ENCODE measurements at regions not wholly inside any gene's neighbourhood (a gene's known extent, or its start where the extent isn't known, plus 50 kb on each side); places are given as distances from the start of the nearest gene placed in this dataset.

DNA sequence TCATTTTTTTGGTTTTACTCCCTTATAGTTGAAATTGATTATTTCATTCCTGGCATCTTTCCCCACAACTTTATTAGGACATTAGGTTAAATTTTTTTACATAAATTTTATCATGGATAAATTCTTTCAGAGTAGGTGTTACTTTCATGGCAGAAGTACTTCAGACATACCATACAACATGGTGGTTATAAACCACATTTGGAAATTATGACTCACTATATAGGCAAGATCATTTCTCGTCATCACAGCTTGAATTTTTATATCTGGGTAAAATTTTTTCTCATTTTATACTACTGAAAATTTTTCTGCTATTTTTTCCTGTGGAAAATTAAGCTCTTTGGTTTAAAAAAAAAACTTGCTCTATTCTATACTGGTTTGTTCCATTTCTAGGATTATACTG, 111.9 kb upstream of the COL5A2 start:
- TF ChIP-seq, protein P1, sequence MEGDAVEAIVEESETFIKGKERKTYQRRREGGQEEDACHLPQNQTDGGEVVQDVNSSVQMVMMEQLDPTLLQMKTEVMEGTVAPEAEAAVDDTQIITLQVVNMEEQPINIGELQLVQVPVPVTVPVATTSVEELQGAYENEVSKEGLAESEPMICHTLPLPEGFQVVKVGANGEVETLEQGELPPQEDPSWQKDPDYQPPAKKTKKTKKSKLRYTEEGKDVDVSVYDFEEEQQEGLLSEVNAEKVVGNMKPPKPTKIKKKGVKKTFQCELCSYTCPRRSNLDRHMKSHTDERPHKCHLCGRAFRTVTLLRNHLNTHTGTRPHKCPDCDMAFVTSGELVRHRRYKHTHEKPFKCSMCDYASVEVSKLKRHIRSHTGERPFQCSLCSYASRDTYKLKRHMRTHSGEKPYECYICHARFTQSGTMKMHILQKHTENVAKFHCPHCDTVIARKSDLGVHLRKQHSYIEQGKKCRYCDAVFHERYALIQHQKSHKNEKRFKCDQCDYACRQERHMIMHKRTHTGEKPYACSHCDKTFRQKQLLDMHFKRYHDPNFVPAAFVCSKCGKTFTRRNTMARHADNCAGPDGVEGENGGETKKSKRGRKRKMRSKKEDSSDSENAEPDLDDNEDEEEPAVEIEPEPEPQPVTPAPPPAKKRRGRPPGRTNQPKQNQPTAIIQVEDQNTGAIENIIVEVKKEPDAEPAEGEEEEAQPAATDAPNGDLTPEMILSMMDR (IDR thresholded peaks at IDR 0.05; ENCODE audit: control insufficient read depth, insufficient read depth, low read depth, low read length, missing control alignments), result no peak
- DNase-seq (ENCODE audit: low read depth), result no peak
- no peak overlapping the region for H3K4me3 ChIP-seq (ENCODE audit: control insufficient read depth, low read depth, low read length)

DNA sequence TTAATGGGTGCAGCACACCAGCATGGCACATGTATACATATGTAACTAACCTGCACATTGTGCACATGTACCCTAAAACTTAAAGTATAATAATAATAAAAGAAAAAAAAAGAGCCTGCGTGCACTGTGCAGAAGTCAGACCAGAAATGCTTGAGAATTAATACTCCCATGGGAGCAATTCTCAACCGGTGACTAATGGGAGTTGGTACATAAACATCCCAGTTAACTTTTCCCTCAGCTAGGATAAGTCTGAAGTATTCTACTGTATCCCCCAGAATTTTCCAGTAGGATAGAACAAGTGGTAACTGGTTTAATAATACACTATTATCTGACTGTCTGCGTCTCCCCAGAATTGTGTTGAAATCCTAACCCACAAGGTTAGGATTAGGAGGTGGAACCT, 113.6 kb upstream of the COL5A2 start:
- no peak overlapping the region for H3K4me3 ChIP-seq (ENCODE audit: control insufficient read depth, low read depth, low read length)
- TF ChIP-seq, protein P1 (IDR thresholded peaks at IDR 0.05; ENCODE audit: control insufficient read depth, insufficient read depth, low read depth, low read length, missing control alignments), result no peak
- peak; percentile 88 for DNase-seq (ENCODE audit: low read depth)

DNA sequence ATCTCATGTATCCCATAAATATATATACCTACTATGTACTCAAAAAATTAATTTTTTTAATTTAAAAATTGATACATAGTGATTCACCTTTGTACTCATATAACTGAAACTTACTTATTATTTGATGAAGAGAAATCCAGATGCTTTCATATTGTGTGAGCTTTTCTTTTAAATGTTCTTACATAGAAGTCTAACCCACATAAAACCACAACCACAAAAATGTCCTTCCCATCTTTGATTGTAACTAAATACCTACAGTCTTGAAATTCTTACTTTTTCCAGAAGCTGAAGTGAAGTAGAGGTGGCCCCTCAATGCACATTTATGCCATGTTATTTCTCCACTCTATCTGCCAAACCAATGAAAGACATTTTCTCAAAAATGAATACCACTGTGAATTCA, 117.9 kb upstream of the COL5A2 start:
- no peak overlapping the region for H3K4me3 ChIP-seq (ENCODE audit: control insufficient read depth, low read depth, low read length)
- DNase-seq (ENCODE audit: low read depth), result peak; percentile 62
- TF ChIP-seq, protein P1 (IDR thresholded peaks at IDR 0.05; ENCODE audit: control insufficient read depth, insufficient read depth, low read depth, low read length, missing control alignments), result no peak

DNA sequence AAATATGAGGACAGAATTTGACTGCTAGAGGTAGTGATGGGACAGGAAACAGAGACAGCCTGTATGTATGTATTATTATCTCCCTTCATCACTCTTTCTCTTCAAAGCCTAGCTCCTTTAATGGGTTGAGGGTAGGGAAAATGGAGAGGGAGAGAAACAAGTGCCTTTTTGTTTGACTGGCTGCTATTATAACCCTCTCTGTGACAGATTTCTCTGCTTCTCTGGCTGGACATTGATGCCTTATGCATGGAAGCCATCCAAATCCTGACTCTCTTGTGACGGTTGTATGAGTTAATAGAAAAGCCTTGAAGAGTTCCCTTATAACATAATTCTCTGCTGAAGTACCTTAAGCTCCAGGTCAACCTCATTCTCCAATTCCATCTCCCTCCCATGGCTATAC, 118.5 kb upstream of the COL5A2 start:
- H3K4me3 ChIP-seq (ENCODE audit: control insufficient read depth, low read depth, low read length), result no peak overlapping the region
- TF ChIP-seq, protein P1 (IDR thresholded peaks at IDR 0.05; ENCODE audit: control insufficient read depth, insufficient read depth, low read depth, low read length, missing control alignments), result no peak
- DNase-seq (ENCODE audit: low read depth), result no peak

DNA sequence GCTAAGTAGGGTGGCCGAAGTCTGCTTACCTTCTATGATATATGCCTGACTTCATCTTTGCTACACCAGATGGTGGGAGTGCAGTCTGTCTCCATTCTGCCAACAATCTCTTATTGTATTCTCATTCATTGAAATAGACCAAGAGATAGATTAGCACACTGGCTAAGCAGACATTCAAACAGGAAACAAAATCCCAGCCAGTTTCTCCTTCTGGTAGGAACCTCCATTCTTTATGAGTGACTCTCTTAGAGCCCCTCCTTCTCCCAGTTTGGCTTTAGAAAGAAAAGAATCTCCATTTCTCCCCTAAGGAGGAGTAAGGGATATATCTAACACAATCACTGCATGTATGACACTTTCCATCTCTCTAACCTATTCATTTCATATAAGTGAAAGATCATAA, 118.9 kb upstream of the COL5A2 start:
- no peak overlapping the region for H3K4me3 ChIP-seq (ENCODE audit: control insufficient read depth, low read depth, low read length)
- TF ChIP-seq, protein P1 (IDR thresholded peaks at IDR 0.05; ENCODE audit: control insufficient read depth, insufficient read depth, low read depth, low read length, missing control alignments), result no peak
- DNase-seq (ENCODE audit: low read depth), result no peak

DNA sequence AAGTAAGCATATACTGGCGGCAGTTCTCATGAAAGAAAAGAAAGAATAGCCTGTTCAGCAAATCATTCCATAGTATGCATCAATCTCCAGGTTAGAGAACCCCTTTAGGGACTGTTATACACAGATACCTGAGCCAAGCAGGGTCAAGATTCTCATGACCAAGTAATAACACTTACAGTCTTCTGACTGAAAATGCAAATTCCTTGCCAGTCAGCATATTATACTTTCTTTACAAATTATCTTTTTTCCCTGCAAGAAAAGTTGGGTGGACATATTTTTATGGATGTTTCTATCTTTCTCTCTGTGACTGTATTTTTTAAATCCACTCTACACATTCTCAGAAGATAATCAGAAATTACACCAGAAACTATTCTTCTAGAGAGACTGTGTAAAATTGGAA, 120.4 kb upstream of the COL5A2 start:
- H3K4me3 ChIP-seq (ENCODE audit: control insufficient read depth, low read depth, low read length), result no peak overlapping the region
- TF ChIP-seq, protein P1 (IDR thresholded peaks at IDR 0.05; ENCODE audit: control insufficient read depth, insufficient read depth, low read depth, low read length, missing control alignments), result no peak

DNA sequence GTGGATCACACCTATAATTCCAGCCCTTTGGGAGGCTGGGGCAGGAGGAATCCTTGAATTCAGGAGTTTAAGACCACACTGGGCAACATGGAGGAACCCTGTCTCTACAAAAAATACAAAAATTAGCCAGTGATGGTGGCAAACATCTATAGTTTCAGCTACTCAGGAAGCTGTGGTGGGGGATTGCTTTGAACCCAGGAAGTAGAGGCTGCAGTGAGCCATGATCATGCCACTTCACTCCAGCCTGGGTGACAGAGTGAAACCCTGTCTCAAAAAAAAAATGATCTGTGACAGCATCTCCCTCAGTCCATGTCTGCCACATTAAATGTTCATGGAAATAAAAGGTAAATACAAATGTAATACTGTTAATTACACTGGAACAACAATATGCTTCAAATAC, 121.4 kb upstream of the COL5A2 start:
- TF ChIP-seq, protein P1 (IDR thresholded peaks at IDR 0.05; ENCODE audit: control insufficient read depth, insufficient read depth, low read depth, low read length, missing control alignments), result no peak
- no peak for DNase-seq (ENCODE audit: low read depth)
- no peak overlapping the region for H3K4me3 ChIP-seq (ENCODE audit: control insufficient read depth, low read depth, low read length)

More for the DNA sequence above, 120.4 kb upstream of the COL5A2 start:
- DNase-seq (ENCODE audit: low read depth), result no peak

Data from AG09309 (cell line).